Astrocyte (in vitro differentiated cells and primary cell): ENCODE measurements at regions not wholly inside any gene's neighbourhood (a gene's known extent, or its start where the extent isn't known, plus 50 kb on each side); places are given as distances from the start of the nearest gene placed in this dataset.

Experiments used
- CTCF ChIP-seq: IDR thresholded peaks from 2 replicates; pipeline ENCODE4 v1.5.1; 2011; ENCODE audit warnings: low read depth, mild to moderate bottlenecking, inconsistent platforms, low read length, moderate library complexity; ENCODE audit not compliant: insufficient read depth
- EZH2 ChIP-seq: IDR thresholded peaks from 2 replicates; pipeline ENCODE4 v1.6.1; 2012; ENCODE audit warnings: mild to moderate bottlenecking, low read length, inconsistent platforms; ENCODE audit not compliant: insufficient read depth

- TF ChIP-seq EZH2 = no peak
- no peak for TF ChIP-seq CTCF
These were observed 378.4 kb upstream of the DPPA4 start for GRCh38 chr3:109715707-109716106.
